GM23248 (cell line): ENCODE measurements at regions not wholly inside any gene's neighbourhood (a gene's known extent, or its start where the extent isn't known, plus 50 kb on each side); places are given as distances from the start of the nearest gene placed in this dataset.

ENCODE experiments used
- EZH2 ChIP-seq: fragments of 200-600 bp; sonication (generic); IDR thresholded peaks from 2 replicates; pipeline ENCODE4 v1.6.1; 2018; ENCODE audit warnings: antibody characterized with exemption, mild to moderate bottlenecking; ENCODE audit not compliant: insufficient read depth, poor library complexity, severe bottlenecking
- EZH2phosphoT487 ChIP-seq: fragments of 200-600 bp; sonication (generic); IDR thresholded peaks from 2 replicates; pipeline ENCODE4 v1.6.1; 2018; ENCODE audit warnings: antibody characterized with exemption, moderate library complexity, mild to moderate bottlenecking, low read depth; ENCODE audit not compliant: insufficient read depth

- TF ChIP-seq EZH2phosphoT487 (no peak), EZH2 (no peak)
These were observed 112.8 kb upstream of the GLS start for GRCh38 chr2:190767821-190768220.
